HFFc6 (cell line): ENCODE measurements at regions not wholly inside any gene's neighbourhood (a gene's known extent, or its start where the extent isn't known, plus 50 kb on each side); places are given as distances from the start of the nearest gene placed in this dataset.

ENCODE experiments used
- DNase-seq: peaks from one replicate; pipeline ENCODE4 v3.0.0-alpha.2; 2018
- H3K27ac Mint-ChIP-seq: 2 replicates; pipeline ENCODE4 v1.8.0; 2020; ENCODE audit warnings: mild to moderate bottlenecking, mixed read lengths
- H3K27me3 Mint-ChIP-seq: 2 replicates; pipeline ENCODE4 v1.8.0; 2021; ENCODE audit warnings: mild to moderate bottlenecking, moderate library complexity, mixed read lengths; ENCODE audit not compliant: insufficient read depth
- H3K36me3 Mint-ChIP-seq: 2 replicates; pipeline ENCODE4 v1.8.0; 2021; ENCODE audit warnings: low read depth, mixed read lengths
- H3K4me1 Mint-ChIP-seq: 2 replicates; pipeline ENCODE4 v1.8.0; 2020; ENCODE audit warnings: low read depth, mixed read lengths
- H3K4me3 Mint-ChIP-seq: 2 replicates; pipeline ENCODE4 v1.8.0; 2020; ENCODE audit warnings: mild to moderate bottlenecking, moderate library complexity, mixed read lengths
- H3K9me3 Mint-ChIP-seq: 2 replicates; pipeline ENCODE4 v1.8.0; 2020; ENCODE audit warnings: mild to moderate bottlenecking, mixed read lengths
- TF ChIP-seq, protein P1 (sequence below): fragments of 200-600 bp; sonication (generic); IDR thresholded peaks from 2 replicates; pipeline ENCODE4 v1.5.0; 2021; ENCODE audit warnings: antibody characterized with exemption, mild to moderate bottlenecking

DNA sequence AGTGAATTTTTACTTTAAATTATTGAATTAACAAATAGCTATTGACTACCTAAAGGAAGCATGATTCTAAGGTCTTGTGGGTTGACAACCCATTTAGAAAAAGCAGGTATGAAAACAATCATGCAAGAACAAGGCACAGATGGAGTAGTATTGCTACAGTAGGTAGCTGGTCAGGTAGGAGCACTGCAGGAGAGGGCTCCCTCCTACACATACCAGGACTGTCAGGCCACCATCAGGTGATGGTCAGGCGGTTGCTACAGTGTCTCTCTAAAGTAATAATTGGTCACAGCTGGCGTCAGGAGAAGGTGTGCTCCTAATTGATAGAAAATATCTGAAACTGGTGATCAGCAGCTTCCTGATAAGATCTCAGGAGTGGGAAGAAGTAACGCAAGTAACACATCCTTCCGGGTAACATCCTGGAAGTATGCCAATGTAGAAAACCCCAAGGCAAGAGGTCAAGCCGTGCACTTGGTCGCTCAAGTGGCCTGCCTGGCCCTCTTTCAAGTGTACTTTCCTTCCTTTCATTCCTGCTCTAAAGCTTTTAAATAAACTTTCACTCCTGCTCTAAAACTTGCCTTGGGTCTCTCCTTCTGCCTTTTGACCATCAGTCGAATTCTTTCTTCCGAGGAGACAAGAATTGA is 486.5 kb downstream of the TMEM114 start:
- H3K9me3 Mint-ChIP-seq: peaks cover 49% of the 10 kb centered on the region
- no peaks in the 10 kb centered on the region; the same call in 1 of the 2 replicates for H3K36me3 Mint-ChIP-seq
- TF ChIP-seq, protein P1, sequence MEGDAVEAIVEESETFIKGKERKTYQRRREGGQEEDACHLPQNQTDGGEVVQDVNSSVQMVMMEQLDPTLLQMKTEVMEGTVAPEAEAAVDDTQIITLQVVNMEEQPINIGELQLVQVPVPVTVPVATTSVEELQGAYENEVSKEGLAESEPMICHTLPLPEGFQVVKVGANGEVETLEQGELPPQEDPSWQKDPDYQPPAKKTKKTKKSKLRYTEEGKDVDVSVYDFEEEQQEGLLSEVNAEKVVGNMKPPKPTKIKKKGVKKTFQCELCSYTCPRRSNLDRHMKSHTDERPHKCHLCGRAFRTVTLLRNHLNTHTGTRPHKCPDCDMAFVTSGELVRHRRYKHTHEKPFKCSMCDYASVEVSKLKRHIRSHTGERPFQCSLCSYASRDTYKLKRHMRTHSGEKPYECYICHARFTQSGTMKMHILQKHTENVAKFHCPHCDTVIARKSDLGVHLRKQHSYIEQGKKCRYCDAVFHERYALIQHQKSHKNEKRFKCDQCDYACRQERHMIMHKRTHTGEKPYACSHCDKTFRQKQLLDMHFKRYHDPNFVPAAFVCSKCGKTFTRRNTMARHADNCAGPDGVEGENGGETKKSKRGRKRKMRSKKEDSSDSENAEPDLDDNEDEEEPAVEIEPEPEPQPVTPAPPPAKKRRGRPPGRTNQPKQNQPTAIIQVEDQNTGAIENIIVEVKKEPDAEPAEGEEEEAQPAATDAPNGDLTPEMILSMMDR: no peak
- no peaks in the 10 kb centered on the region for H3K27me3 Mint-ChIP-seq
- DNase-seq: no peak
- no peak overlapping the region for H3K27ac Mint-ChIP-seq
- no peaks in the 10 kb centered on the region for H3K4me1 Mint-ChIP-seq
- no peak overlapping the region for H3K4me3 Mint-ChIP-seq

DNA sequence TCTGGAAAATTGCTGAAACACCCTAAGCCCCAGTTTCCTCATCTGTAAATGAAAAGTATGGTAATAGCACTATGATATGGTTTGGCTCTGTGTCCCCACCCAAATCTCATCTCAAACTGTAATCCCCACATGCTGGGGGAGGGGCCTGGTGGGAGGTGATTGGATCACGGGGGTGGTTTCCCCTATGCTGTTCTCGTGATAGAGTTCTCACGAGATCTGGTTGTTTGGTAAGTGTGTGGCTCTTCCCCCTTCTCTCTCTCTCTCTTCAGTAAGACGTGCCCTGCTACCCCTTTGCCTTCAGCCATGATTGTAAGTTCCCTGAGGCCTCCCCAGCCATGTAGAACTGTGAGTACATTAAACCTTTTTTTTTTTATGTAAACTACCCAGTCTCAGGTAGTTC is 490.7 kb downstream of the TMEM114 start:
- no peak for DNase-seq
- no peaks in the 10 kb centered on the region for H3K4me1 Mint-ChIP-seq
- no peak overlapping the region for H3K4me3 Mint-ChIP-seq
- TF ChIP-seq, protein P1: no peak
- no peaks in the 10 kb centered on the region for H3K27me3 Mint-ChIP-seq
- peaks cover 56% of the 10 kb centered on the region for H3K9me3 Mint-ChIP-seq
- H3K27ac Mint-ChIP-seq: no peak overlapping the region
- H3K36me3 Mint-ChIP-seq: peaks cover 6% of the 10 kb centered on the region

DNA sequence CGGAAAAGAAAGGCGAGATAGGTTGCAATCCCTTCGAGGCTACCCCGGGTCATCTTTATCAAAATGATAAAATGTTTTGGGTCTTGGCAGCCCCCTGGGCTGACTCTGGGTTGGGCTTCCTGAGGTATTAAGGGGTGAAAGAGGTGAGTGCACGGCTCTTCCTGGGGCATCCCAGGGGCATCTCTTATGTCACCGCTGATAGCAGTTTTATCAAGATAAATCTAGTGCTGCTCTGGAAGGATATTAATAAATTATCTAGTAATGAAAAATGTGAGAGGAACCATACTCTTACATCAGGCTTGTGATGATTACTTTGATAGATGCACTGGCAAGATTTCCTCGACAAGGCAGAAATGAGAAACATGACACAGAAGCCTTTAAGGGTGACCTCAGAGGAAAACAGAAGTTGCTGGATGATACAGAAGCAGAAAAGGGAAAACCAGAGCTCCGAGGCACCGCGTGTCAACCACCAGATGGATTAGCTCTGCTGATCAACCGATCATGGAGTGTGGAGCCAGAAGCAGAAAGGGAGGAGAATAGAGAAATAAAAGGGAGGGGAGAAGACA is 491.3 kb downstream of the TMEM114 start:
- Mint-ChIP-seq H3K9me3 (peaks cover 60% of the 10 kb centered on the region), H3K4me1 (no peaks in the 10 kb centered on the region), H3K27me3 (no peaks in the 10 kb centered on the region), H3K27ac (no peak overlapping the region), H3K4me3 (no peak overlapping the region), H3K36me3 (peaks cover 6% of the 10 kb centered on the region)
- TF ChIP-seq, protein P1: no peak
- DNase-seq: no peak

DNA sequence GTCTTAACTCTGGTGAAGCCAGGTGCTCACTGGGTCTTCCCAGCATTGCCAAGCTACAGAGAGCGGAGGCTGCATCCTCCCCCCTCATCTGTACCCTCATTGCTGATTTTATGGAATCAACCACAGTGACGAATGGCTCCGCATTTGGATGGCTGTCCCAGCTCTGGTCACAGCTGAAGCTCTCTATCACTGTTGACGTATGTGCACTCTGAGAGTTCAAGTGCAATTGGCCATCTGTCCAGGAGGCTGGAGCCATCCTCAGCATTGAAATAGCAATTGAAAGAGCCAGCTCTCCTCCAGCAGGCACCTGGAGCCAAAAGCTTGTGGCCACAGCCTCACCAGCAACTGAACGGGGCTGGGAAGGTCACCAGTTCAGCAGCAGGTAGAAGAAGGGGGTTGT is 494.1 kb downstream of the TMEM114 start:
- no peak overlapping the region for H3K4me3 Mint-ChIP-seq
- TF ChIP-seq, protein P1: no peak

DNA sequence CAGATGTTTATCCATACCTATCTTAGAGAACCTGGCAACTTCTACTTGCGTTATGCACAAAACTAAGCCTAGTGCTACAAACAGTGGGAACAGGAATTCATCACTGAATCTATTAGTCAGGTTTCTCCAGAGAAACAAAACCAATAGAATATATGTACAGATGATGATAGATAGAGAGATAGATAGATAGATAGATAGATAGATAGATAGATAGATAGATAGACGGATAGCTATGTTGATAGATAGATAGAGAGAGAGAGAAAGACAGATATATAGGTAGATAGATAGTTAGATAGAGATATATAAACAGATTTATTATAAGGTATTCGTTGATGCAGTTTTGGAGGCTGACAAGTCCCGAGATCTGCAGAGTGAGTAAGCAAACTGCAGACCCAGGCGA is 495.6 kb downstream of the TMEM114 start:
- no peaks in the 10 kb centered on the region for H3K4me1 Mint-ChIP-seq
- no peak for DNase-seq
- no peak overlapping the region for H3K27ac Mint-ChIP-seq
- H3K36me3 Mint-ChIP-seq: peaks cover 6% of the 10 kb centered on the region; the same call in 1 of the 2 replicates
- H3K27me3 Mint-ChIP-seq: peaks cover 1% of the 10 kb centered on the region; the same call in 1 of the 2 replicates
- peaks cover 50% of the 10 kb centered on the region for H3K9me3 Mint-ChIP-seq
- TF ChIP-seq, protein P1: no peak
- no peak overlapping the region for H3K4me3 Mint-ChIP-seq

More for the DNA sequence above, 494.1 kb downstream of the TMEM114 start:
- Mint-ChIP-seq H3K27me3 (no peaks in the 10 kb centered on the region), H3K36me3 (peaks cover 6% of the 10 kb centered on the region), H3K4me1 (no peaks in the 10 kb centered on the region), H3K27ac (no peak overlapping the region), H3K9me3 (peaks cover 65% of the 10 kb centered on the region)
- DNase-seq: no peak
